Epithelial cell of esophagus (primary cell): ENCODE measurements at regions not wholly inside any gene's neighbourhood (a gene's known extent, or its start where the extent isn't known, plus 50 kb on each side); places are given as distances from the start of the nearest gene placed in this dataset.

Source experiments
- DNase-seq: peaks from one replicate; pipeline ENCODE4 v3.0.0; 2010; ENCODE audit warnings: low read depth
- H3K4me3 ChIP-seq: 2 replicates; pipeline ENCODE4 v1.5.1; 2011; ENCODE audit warnings: mild to moderate bottlenecking, low read length, control low read depth
- CTCF ChIP-seq: IDR thresholded peaks from 2 replicates; pipeline ENCODE4 v1.5.1; 2011; ENCODE audit warnings: low read depth, mild to moderate bottlenecking, low read length, control low read depth, inconsistent platforms; ENCODE audit not compliant: insufficient read depth; ENCODE audit errors: missing control alignments

GRCh38 chr9:593809-594208, 247.7 kb upstream of the DMRT1 start:
- TF ChIP-seq CTCF, result no peak
- DNase-seq, result no peak
- no peak overlapping the region for H3K4me3 ChIP-seq

DNA sequence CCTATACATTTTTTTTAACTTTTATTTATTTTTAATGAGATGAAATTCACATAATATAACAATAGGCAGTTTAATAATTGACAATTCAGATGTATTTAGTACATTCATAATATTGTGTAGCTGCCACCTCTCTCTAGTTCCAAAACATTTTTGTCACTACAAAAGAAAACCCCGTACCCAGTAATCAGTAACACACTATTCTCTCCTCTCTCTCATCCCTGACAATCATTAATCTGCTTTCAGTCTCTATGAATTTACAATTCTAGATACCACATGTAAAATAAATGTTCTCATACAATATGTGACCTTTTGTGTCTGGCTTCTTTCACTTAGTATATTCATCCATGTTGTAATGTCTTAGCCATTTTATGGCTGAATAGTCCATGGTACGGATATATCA, 244.8 kb upstream of the DMRT1 start:
- no peak for DNase-seq
- TF ChIP-seq CTCF, result no peak

GRCh38 chr9:600006-600405, 241.5 kb upstream of the DMRT1 start:
- no peak overlapping the region for H3K4me3 ChIP-seq
- no peak for DNase-seq
- TF ChIP-seq CTCF, result no peak

More for the DNA sequence above, 244.8 kb upstream of the DMRT1 start:
- no peak overlapping the region for H3K4me3 ChIP-seq

GRCh38 chr9:602716-603115, 238.8 kb upstream of the DMRT1 start:
- H3K4me3 ChIP-seq, result no peak overlapping the region
- no peak for DNase-seq
- no peak for TF ChIP-seq CTCF

GRCh38 chr9:603126-603525, 238.4 kb upstream of the DMRT1 start:
- no peak for TF ChIP-seq CTCF
- peak; percentile 19 for DNase-seq
- H3K4me3 ChIP-seq, result no peak overlapping the region

DNA sequence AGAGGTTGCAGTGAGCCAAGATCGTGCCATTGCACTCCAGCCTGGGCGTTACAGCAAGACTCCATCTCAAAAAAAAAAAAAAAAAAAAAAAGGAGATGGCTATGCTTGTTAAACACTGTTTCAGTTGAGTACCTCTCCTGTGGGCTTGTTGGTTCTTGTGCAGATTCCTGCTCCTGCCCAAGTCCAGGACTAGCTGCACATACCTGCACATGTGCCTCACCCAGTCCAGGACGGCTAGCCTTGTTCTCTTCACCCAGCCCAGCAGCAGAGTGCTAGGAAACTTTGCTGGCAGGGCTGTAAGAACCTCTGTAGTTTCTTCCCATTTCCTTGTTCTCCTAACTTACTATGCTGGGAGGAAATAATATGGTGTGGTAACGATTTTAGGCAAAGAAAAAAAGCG, 234.1 kb upstream of the DMRT1 start:
- TF ChIP-seq CTCF, result no peak
- DNase-seq, result peak; percentile 97
- H3K4me3 ChIP-seq, result no peak overlapping the region

- TF ChIP-seq CTCF, result peak; percentile 81
- DNase-seq, result peak; percentile 84
- H3K4me3 ChIP-seq, result no peak overlapping the region
These were observed 227.6 kb upstream of the DMRT1 start for GRCh38 chr9:613771-614347.
